ENCODE measurements at regions not wholly inside any gene's neighbourhood (a gene's known extent, or its start where the extent isn't known, plus 50 kb on each side); places are given as distances from the start of the nearest gene placed in this dataset.
"Not testable (repeated sequence)": the region's sequence is repeated elsewhere in the genome, so short reads cannot be mapped to it uniquely, and the experiment has no call there.

DNA sequence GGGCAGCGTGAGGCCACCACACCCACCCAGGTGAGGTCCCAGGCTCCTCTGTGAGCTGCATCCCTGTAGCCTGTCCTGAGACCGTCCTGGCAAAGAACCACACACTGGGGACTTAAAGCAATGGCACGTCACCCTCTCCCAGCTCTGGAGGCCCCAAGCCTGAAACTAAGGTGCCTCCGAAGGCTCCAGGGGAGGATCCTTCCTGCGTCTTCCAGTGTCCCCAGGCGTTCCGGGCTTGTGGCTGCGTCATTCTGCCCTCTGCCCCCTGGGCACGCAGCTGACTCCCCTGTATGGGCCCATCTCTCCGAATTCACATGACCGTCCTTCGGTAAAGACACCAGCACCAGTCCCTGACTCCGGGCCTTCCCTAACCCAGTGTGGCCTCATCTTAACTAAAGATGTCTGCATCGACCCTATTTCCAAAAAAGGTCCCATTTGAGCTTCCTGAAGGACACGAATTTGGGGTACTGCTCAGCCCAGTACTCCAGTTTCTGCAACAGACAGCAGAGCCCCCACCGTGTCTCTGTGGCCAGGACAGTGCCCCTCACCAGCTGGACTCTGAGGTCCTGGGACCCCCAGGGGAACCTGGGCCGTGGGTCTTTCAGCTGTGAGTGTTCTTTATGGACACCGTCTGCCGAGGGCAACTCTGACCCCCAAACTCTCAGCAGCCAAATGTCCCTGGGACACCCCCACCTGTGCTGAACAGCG lies 75.2 kb upstream of the CTDP1 start:
- peaks cover 0 to 3% of the 10 kb centered on the region in 2 donors for H3K27me3 ChIP-seq (ENCODE audit: control insufficient read depth in 1 of 2, insufficient read depth in 2 of 2, low read length in 2 of 2)
- no peaks in the 10 kb centered on the region for H3K36me3 ChIP-seq (ENCODE audit: control insufficient read depth in 2 of 2, insufficient read depth in 2 of 2, low read length in 2 of 2)

DNA sequence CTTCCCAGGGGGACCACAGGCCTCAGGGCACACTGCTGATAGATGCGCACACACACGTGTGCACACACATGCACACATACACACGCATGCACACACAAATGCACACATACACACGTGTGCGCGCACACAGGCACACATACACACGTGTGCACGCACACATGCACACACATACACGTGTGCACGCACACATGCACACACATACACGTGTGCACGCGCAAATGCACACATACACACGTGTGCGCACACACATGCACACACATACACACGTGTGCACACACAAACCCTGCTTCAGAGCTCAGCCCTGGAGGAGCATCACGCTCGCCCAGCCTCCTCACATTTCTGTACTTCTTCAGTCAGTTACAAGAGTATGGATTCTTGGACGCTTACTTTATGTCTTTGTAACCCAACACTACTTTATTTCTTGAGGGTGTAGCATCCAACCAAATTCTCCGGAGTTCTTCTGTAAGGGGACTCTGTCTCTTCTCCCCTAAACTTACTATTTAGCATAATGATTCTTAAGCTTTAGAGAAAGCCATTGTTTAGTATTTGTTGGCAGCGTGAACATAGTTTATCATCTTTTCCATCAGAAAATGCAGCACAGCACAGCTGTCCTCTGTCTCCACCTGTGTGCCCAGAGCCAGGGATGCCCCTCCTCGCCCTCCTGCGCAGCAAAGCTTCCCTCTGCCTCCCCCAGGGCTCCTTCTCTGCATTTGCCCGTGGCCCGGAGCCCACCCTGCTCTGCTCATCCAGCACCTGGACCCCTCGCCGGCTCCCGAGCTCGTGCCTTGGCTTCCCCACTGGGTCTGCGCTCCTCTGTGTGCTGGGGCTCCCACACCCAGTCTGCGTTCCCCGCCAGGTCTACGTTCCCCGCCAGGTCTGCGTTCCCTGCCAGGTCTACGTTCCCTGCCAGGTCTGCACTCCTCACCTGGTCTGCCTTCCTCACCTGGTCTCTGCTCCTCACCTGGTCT lies 74.4 kb upstream of the CTDP1 start:
- Histone ChIP-seq H3K9me3 (ENCODE audit: control insufficient read depth in 2 of 2, low read length in 2 of 2) (no peaks in the 10 kb centered on the region), H3K4me1 (ENCODE audit: control insufficient read depth, insufficient read depth, low read length) (no peaks in the 10 kb centered on the region), H3K4me3 (ENCODE audit: low read length in 2 of 2) (no peak overlapping the region), H3K9ac (ENCODE audit: low read length in 2 of 2) (no peak overlapping the region), H3K27ac (ENCODE audit: low read length) (no peak overlapping the region), H3K27me3 (ENCODE audit: control insufficient read depth in 1 of 2, insufficient read depth in 2 of 2, low read length in 2 of 2) (peaks cover 0 to 3% of the 10 kb centered on the region in 2 donors), H3K36me3 (ENCODE audit: control insufficient read depth in 2 of 2, insufficient read depth in 2 of 2, low read length in 2 of 2) (no peaks in the 10 kb centered on the region)

More for the DNA sequence above, 75.2 kb upstream of the CTDP1 start:
- no peak overlapping the region for H3K27ac ChIP-seq (ENCODE audit: low read length)
- no peaks in the 10 kb centered on the region for H3K4me1 ChIP-seq (ENCODE audit: control insufficient read depth, insufficient read depth, low read length)
- H3K9ac ChIP-seq (ENCODE audit: low read length in 2 of 2): no peak overlapping the region
- no peaks in the 10 kb centered on the region for H3K9me3 ChIP-seq (ENCODE audit: control insufficient read depth in 2 of 2, low read length in 2 of 2)
- H3K4me3 ChIP-seq (ENCODE audit: low read length in 2 of 2): no peak overlapping the region

GRCh38 chr18:79606071-79606470 lies 73.5 kb upstream of the CTDP1 start:
- not testable (repeated sequence) for H3K9ac ChIP-seq (ENCODE audit: low read length in 2 of 2); H3K27me3 ChIP-seq (ENCODE audit: control insufficient read depth in 1 of 2, insufficient read depth in 2 of 2, low read length in 2 of 2); H3K9me3 ChIP-seq (ENCODE audit: control insufficient read depth in 2 of 2, low read length in 2 of 2); H3K4me1 ChIP-seq (ENCODE audit: control insufficient read depth, insufficient read depth, low read length); H3K27ac ChIP-seq (ENCODE audit: low read length); H3K4me3 ChIP-seq (ENCODE audit: low read length in 2 of 2); H3K36me3 ChIP-seq (ENCODE audit: control insufficient read depth in 2 of 2, insufficient read depth in 2 of 2, low read length in 2 of 2)

DNA sequence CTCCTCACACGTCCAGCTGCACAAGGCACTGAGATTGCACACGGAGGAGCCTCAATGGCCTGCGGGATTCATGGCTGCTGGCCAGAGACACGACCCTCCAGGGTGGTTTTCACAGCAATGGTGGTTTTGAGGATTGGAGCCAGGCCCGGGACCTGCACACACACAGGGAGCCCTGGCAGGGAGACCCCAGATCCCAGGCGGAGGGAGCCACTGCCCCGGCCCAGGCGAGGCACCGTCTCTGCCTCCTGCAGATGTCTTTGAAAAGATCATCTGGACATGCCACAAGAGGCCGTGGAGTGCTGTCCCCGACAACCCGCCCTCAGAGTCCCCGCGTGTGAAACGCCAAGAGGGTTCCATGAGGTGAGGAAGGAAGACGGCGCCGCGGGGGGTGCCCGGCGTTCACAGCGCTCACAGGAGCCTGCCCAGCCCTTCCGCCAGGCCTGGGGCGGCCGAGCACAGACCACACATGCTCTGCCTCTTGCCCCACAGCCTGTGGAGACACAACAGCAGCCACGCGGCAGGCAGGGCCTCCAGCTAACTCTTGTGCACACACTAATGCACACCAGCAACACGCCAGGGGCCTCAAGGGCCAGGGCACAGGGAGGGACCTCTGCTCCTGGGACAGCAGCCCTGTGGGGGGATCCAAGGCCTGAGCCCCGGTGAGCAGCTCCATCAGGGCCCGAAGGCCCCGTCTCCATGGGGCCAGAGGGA lies 72.8 kb upstream of the CTDP1 start:
- no peaks in the 10 kb centered on the region for H3K4me1 ChIP-seq (ENCODE audit: control insufficient read depth, insufficient read depth, low read length)
- no peak overlapping the region for H3K4me3 ChIP-seq (ENCODE audit: low read length in 2 of 2)
- H3K27me3 ChIP-seq (ENCODE audit: control insufficient read depth in 1 of 2, insufficient read depth in 2 of 2, low read length in 2 of 2): peaks cover 0 to 6% of the 10 kb centered on the region in 2 donors
- no peak overlapping the region for H3K27ac ChIP-seq (ENCODE audit: low read length)
- H3K9ac ChIP-seq (ENCODE audit: low read length in 2 of 2): no peak overlapping the region
- no peaks in the 10 kb centered on the region for H3K36me3 ChIP-seq (ENCODE audit: control insufficient read depth in 2 of 2, insufficient read depth in 2 of 2, low read length in 2 of 2)
- no peaks in the 10 kb centered on the region for H3K9me3 ChIP-seq (ENCODE audit: control insufficient read depth in 2 of 2, low read length in 2 of 2)

- Histone ChIP-seq H3K4me3 (ENCODE audit: low read length in 2 of 2) (no peak overlapping the region), H3K9me3 (ENCODE audit: control insufficient read depth in 2 of 2, low read length in 2 of 2) (no peaks in the 10 kb centered on the region), H3K27me3 (ENCODE audit: control insufficient read depth in 1 of 2, insufficient read depth in 2 of 2, low read length in 2 of 2) (peaks cover 0 to 6% of the 10 kb centered on the region in 2 donors), H3K9ac (ENCODE audit: low read length in 2 of 2) (no peak overlapping the region), H3K36me3 (ENCODE audit: control insufficient read depth in 2 of 2, insufficient read depth in 2 of 2, low read length in 2 of 2) (no peaks in the 10 kb centered on the region), H3K27ac (ENCODE audit: low read length) (no peak overlapping the region), H3K4me1 (ENCODE audit: control insufficient read depth, insufficient read depth, low read length) (no peaks in the 10 kb centered on the region)
Measured at GRCh38 chr18:79607361-79607952, 72.1 kb upstream of the CTDP1 start.

DNA sequence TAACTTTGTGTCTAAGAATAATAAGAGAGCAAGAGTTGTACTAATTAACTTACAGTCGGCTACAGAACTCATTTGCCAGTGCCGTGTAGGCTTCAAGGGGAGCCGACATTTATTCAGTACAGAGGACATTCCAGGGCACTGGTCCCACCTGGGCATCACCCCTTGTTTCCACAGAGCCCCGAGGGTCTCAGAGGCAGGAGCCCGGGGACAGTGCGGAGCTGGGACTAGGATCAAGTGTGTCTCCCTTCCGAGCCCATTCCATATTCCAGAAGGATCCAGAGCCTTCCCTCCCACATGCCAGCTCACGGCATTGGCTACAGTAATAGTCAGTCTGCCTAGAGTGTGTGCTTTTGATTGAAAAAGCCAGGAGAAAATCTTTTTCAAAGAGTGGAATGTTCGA lies 71.5 kb upstream of the CTDP1 start:
- H3K9me3 ChIP-seq (ENCODE audit: control insufficient read depth in 2 of 2, low read length in 2 of 2): no peaks in the 10 kb centered on the region
- H3K27me3 ChIP-seq (ENCODE audit: control insufficient read depth in 1 of 2, insufficient read depth in 2 of 2, low read length in 2 of 2): peaks cover 0 to 6% of the 10 kb centered on the region in 2 donors
- no peak overlapping the region for H3K27ac ChIP-seq (ENCODE audit: low read length)
- no peaks in the 10 kb centered on the region for H3K36me3 ChIP-seq (ENCODE audit: control insufficient read depth in 2 of 2, insufficient read depth in 2 of 2, low read length in 2 of 2)
- H3K4me3 ChIP-seq (ENCODE audit: low read length in 2 of 2): no peak overlapping the region
- no peaks in the 10 kb centered on the region for H3K4me1 ChIP-seq (ENCODE audit: control insufficient read depth, insufficient read depth, low read length)
- H3K9ac ChIP-seq (ENCODE audit: low read length in 2 of 2): no peak overlapping the region

DNA sequence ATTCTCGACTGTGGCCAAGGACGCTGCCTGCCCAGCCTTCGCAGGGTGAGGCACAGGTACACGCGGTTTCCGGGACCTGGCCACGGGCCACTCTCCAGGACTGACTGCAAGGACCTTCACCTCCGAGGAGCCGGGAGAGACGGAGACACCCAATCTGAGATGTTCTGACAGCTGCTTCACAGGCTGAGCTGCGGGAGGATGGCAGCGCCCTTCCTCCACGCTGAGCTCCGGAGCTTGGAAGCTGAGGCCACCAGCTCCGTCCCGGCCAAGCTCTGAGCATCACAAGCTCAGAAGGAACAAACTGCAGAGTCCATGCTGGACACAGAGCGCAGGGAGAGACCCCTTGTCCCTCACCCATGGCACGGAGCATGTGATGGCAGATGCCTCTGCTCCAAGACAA lies 71.1 kb upstream of the CTDP1 start:
- Histone ChIP-seq H3K4me3 (ENCODE audit: low read length in 2 of 2) (no peak overlapping the region), H3K36me3 (ENCODE audit: control insufficient read depth in 2 of 2, insufficient read depth in 2 of 2, low read length in 2 of 2) (no peaks in the 10 kb centered on the region), H3K4me1 (ENCODE audit: control insufficient read depth, insufficient read depth, low read length) (no peaks in the 10 kb centered on the region), H3K27ac (ENCODE audit: low read length) (no peak overlapping the region), H3K9ac (ENCODE audit: low read length in 2 of 2) (no peak overlapping the region), H3K9me3 (ENCODE audit: control insufficient read depth in 2 of 2, low read length in 2 of 2) (no peaks in the 10 kb centered on the region), H3K27me3 (ENCODE audit: control insufficient read depth in 1 of 2, insufficient read depth in 2 of 2, low read length in 2 of 2) (peaks cover 0 to 6% of the 10 kb centered on the region in 2 donors)

DNA sequence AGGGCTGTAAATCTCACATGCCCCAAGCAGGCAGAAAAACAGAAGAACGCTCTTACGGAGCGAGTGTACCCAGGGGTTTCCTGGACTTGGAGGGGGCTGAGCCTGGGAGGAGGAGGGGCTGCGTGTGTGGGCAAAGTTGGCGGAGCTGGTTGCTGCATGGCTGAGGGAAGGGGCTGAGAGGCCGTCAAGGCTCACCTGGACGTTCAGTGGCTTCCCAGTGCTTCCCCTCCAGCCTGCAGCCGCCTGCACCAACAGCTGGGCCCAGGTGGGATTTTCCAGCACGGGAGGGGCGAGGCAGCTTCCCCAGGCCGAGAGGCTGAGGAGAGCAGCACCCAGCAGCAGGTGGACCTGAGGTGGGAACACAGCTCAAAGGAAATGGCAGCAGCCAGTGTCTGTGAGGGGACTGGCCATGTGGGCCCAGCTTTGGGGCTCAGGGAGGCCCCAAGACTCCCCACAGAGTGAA lies 70.6 kb upstream of the CTDP1 start:
- Histone ChIP-seq H3K27ac (ENCODE audit: low read length) (no peak overlapping the region), H3K27me3 (ENCODE audit: control insufficient read depth in 1 of 2, insufficient read depth in 2 of 2, low read length in 2 of 2) (peaks cover 2 to 5% of the 10 kb centered on the region in 2 donors), H3K4me3 (ENCODE audit: low read length in 2 of 2) (no peak overlapping the region), H3K9ac (ENCODE audit: low read length in 2 of 2) (no peak overlapping the region), H3K4me1 (ENCODE audit: control insufficient read depth, insufficient read depth, low read length) (no peaks in the 10 kb centered on the region), H3K9me3 (ENCODE audit: control insufficient read depth in 2 of 2, low read length in 2 of 2) (no peaks in the 10 kb centered on the region), H3K36me3 (ENCODE audit: control insufficient read depth in 2 of 2, insufficient read depth in 2 of 2, low read length in 2 of 2) (no peaks in the 10 kb centered on the region)

DNA sequence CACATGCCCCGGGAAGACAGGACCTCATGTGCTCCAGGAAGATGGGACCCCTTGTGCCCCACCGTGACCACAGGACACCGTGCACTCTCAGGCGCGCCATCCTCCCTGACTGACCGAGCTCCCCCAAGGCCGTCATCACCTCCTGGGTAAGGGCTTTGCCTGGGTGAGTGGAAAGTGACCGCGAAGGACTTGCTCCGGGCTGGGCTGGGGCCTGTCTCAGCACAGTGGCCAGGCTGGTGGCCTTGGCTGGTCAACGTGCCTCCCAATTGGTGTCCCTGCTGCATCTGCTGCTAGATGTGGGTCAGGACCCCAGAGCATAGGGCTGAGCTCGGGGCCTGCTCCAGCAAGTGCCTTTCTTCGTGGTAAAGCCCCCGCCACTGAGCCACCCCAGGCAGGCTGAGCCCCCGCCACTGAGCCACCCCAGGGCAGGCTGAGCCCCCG lies 69.7 kb upstream of the CTDP1 start:
- Histone ChIP-seq H3K4me1 (ENCODE audit: control insufficient read depth, insufficient read depth, low read length) (no peaks in the 10 kb centered on the region), H3K27me3 (ENCODE audit: control insufficient read depth in 1 of 2, insufficient read depth in 2 of 2, low read length in 2 of 2) (peaks cover 2 to 4% of the 10 kb centered on the region in 2 donors), H3K27ac (ENCODE audit: low read length) (no peak overlapping the region), H3K4me3 (ENCODE audit: low read length in 2 of 2) (no peak overlapping the region), H3K9ac (ENCODE audit: low read length in 2 of 2) (no peak overlapping the region), H3K36me3 (ENCODE audit: control insufficient read depth in 2 of 2, insufficient read depth in 2 of 2, low read length in 2 of 2) (no peaks in the 10 kb centered on the region), H3K9me3 (ENCODE audit: control insufficient read depth in 2 of 2, low read length in 2 of 2) (no peaks in the 10 kb centered on the region)

GRCh38 chr18:79610461-79611039 lies 69.1 kb upstream of the CTDP1 start:
- H3K9me3 ChIP-seq (ENCODE audit: control insufficient read depth in 2 of 2, low read length in 2 of 2): no peaks in the 10 kb centered on the region
- H3K27ac ChIP-seq (ENCODE audit: low read length): no peak overlapping the region
- H3K27me3 ChIP-seq (ENCODE audit: control insufficient read depth in 1 of 2, insufficient read depth in 2 of 2, low read length in 2 of 2): peaks cover 2 to 4% of the 10 kb centered on the region in 2 donors
- no peak overlapping the region for H3K4me3 ChIP-seq (ENCODE audit: low read length in 2 of 2)
- H3K36me3 ChIP-seq (ENCODE audit: control insufficient read depth in 2 of 2, insufficient read depth in 2 of 2, low read length in 2 of 2): no peaks in the 10 kb centered on the region
- H3K9ac ChIP-seq (ENCODE audit: low read length in 2 of 2): no peak overlapping the region
- H3K4me1 ChIP-seq (ENCODE audit: control insufficient read depth, insufficient read depth, low read length): no peaks in the 10 kb centered on the region

All from stomach smooth muscle (tissue), 2 donors.